ENCODE measurements at regions not wholly inside any gene's neighbourhood (a gene's known extent, or its start where the extent isn't known, plus 50 kb on each side); places are given as distances from the start of the nearest gene placed in this dataset.
"Not testable (repeated sequence)": the region's sequence is repeated elsewhere in the genome, so short reads cannot be mapped to it uniquely, and the experiment has no call there.

DNA sequence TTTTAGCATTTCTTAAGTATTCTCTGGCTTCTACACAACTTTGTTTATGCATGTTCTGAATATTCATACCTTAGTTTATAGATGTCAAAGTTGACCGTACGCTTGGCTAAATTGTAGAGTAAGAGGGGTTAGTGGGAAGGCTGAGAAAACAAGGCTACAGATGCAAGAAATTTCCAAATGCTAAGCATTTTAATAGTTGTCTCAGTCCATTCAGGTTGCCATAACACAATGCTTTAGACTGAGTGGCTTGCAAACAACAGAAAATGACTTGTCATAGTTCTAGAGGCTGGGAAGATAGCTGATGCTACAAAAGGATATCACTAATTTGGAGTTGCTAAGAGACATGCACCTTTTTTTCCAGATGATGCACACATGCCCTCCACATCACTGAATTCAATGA, 53.0 kb upstream of the C1QTNF3 start:
- H3K79me2 ChIP-seq (ENCODE audit: control insufficient read depth, insufficient read depth, low read length); H3K9ac ChIP-seq (replicated peaks; ENCODE audit: extremely low read depth, insufficient read depth, low read length); dilution Hi-C loops (cut with MboI; ENCODE audit: extremely low pct_ligation_motif_present, low sequenced_read_pairs); CTCF ChIA-PET; H4K20me1 ChIP-seq (replicated peaks; ENCODE audit: control insufficient read depth, extremely low read depth, insufficient read depth, low read length); BruUV-seq (replicated peaks); H3K36me3 ChIP-seq (ENCODE audit: control insufficient read depth in 2 of 2, extremely low read depth in 1 of 2, insufficient read depth in 2 of 2, low read length in 2 of 2); intact Hi-C loops (cut with micrococcal nuclease); H3K27ac ChIP-seq (ENCODE audit: insufficient read depth, low read depth, low read length); H2AFZ ChIP-seq (ENCODE audit: low read depth, low read length); H3K9me3 ChIP-seq (replicated peaks; ENCODE audit: control insufficient read depth, insufficient read depth, low read length); H3K9me1 ChIP-seq (replicated peaks; ENCODE audit: control insufficient read depth, extremely low read depth, insufficient read depth, low read length); H3K4me2 ChIP-seq (ENCODE audit: insufficient read depth, low read length); FAIRE-seq; H3K4me1 ChIP-seq (ENCODE audit: control insufficient read depth, extremely low read depth, insufficient read depth, low read length); H3K27me3 ChIP-seq (ENCODE audit: control insufficient read depth in 2 of 2, insufficient read depth in 2 of 2, low read length in 2 of 2); H3K4me3 ChIP-seq (replicated peaks in 1 of 3; ENCODE audit: insufficient read depth in 1 of 3, low read depth in 1 of 3, low read length in 3 of 3); POLR2A ChIA-PET; DNase-seq (ENCODE audit: low read depth, low spot score): not testable (repeated sequence)

GRCh38 chr5:34099891-34100290, 56.9 kb upstream of the C1QTNF3 start:
- H3K27ac ChIP-seq (ENCODE audit: insufficient read depth, low read depth, low read length); dilution Hi-C loops (cut with MboI; ENCODE audit: extremely low pct_ligation_motif_present, low sequenced_read_pairs); H3K4me3 ChIP-seq (replicated peaks in 1 of 3; ENCODE audit: insufficient read depth in 1 of 3, low read depth in 1 of 3, low read length in 3 of 3); H3K27me3 ChIP-seq (ENCODE audit: control insufficient read depth in 2 of 2, insufficient read depth in 2 of 2, low read length in 2 of 2); H4K20me1 ChIP-seq (replicated peaks; ENCODE audit: control insufficient read depth, extremely low read depth, insufficient read depth, low read length); intact Hi-C loops (cut with micrococcal nuclease); POLR2A ChIA-PET; H3K4me1 ChIP-seq (ENCODE audit: control insufficient read depth, extremely low read depth, insufficient read depth, low read length); CTCF ChIA-PET; H2AFZ ChIP-seq (ENCODE audit: low read depth, low read length); H3K9ac ChIP-seq (replicated peaks; ENCODE audit: extremely low read depth, insufficient read depth, low read length); H3K4me2 ChIP-seq (ENCODE audit: insufficient read depth, low read length); BruUV-seq (replicated peaks); H3K79me2 ChIP-seq (ENCODE audit: control insufficient read depth, insufficient read depth, low read length); FAIRE-seq; H3K9me1 ChIP-seq (replicated peaks; ENCODE audit: control insufficient read depth, extremely low read depth, insufficient read depth, low read length); H3K36me3 ChIP-seq (ENCODE audit: control insufficient read depth in 2 of 2, extremely low read depth in 1 of 2, insufficient read depth in 2 of 2, low read length in 2 of 2); H3K9me3 ChIP-seq (replicated peaks; ENCODE audit: control insufficient read depth, insufficient read depth, low read length); DNase-seq (ENCODE audit: low read depth, low spot score): not testable (repeated sequence)

DNA sequence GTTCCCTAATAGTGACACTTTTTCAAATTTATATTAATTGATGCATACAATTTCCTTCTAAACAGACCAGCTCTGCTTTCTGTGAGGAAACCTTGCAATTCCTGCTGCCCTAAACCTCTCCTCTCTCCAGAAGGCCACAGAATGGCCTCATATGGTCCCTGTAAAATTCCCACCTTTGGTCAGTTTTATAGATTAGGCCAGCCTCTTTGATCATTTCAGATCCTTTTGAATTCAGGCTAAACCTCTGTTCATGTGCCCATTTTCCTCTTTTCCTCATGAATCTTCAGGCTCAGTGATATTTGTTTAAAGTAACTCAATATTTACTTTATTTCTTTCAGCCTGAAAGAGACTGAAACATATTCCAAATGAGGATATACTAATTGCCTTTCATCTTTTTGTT, 58.6 kb upstream of the C1QTNF3 start:
- H3K79me2 ChIP-seq (ENCODE audit: control insufficient read depth, insufficient read depth, low read length); intact Hi-C loops (cut with micrococcal nuclease); FAIRE-seq; dilution Hi-C loops (cut with MboI; ENCODE audit: extremely low pct_ligation_motif_present, low sequenced_read_pairs); H3K36me3 ChIP-seq (ENCODE audit: control insufficient read depth in 2 of 2, extremely low read depth in 1 of 2, insufficient read depth in 2 of 2, low read length in 2 of 2); H2AFZ ChIP-seq (ENCODE audit: low read depth, low read length); DNase-seq (ENCODE audit: low read depth, low spot score); H3K4me1 ChIP-seq (ENCODE audit: control insufficient read depth, extremely low read depth, insufficient read depth, low read length); H3K9ac ChIP-seq (replicated peaks; ENCODE audit: extremely low read depth, insufficient read depth, low read length); POLR2A ChIA-PET; H4K20me1 ChIP-seq (replicated peaks; ENCODE audit: control insufficient read depth, extremely low read depth, insufficient read depth, low read length); H3K27ac ChIP-seq (ENCODE audit: insufficient read depth, low read depth, low read length); CTCF ChIA-PET; H3K4me3 ChIP-seq (replicated peaks in 1 of 3; ENCODE audit: insufficient read depth in 1 of 3, low read depth in 1 of 3, low read length in 3 of 3); H3K9me3 ChIP-seq (replicated peaks; ENCODE audit: control insufficient read depth, insufficient read depth, low read length); BruUV-seq (replicated peaks); H3K4me2 ChIP-seq (ENCODE audit: insufficient read depth, low read length); H3K9me1 ChIP-seq (replicated peaks; ENCODE audit: control insufficient read depth, extremely low read depth, insufficient read depth, low read length); H3K27me3 ChIP-seq (ENCODE audit: control insufficient read depth in 2 of 2, insufficient read depth in 2 of 2, low read length in 2 of 2): not testable (repeated sequence)

DNA sequence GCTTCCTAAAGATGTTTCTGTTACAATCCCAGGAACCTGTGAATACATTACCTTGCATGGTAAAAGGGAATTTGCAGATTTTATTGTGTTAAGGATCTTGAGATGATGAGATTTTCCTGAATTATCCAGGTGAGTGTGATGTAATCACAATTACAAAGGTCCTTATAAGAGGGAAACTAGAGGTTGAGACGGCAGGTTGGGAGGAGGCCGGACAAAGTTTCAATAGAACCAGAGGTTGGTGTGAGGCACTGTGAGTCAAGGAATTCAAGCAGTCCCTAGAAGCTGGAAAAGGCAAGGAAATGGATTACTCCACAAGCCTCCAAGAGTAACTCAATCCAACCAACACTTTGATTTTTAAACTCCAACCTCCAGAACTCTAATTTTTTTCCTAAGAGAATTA, 65.9 kb upstream of the C1QTNF3 start:
- H3K4me2 ChIP-seq (ENCODE audit: insufficient read depth, low read length); H2AFZ ChIP-seq (ENCODE audit: low read depth, low read length); H3K9ac ChIP-seq (replicated peaks; ENCODE audit: extremely low read depth, insufficient read depth, low read length); H3K4me1 ChIP-seq (ENCODE audit: control insufficient read depth, extremely low read depth, insufficient read depth, low read length); H3K9me3 ChIP-seq (replicated peaks; ENCODE audit: control insufficient read depth, insufficient read depth, low read length); H3K36me3 ChIP-seq (ENCODE audit: control insufficient read depth in 2 of 2, extremely low read depth in 1 of 2, insufficient read depth in 2 of 2, low read length in 2 of 2); DNase-seq (ENCODE audit: low read depth, low spot score); intact Hi-C loops (cut with micrococcal nuclease); H3K27ac ChIP-seq (ENCODE audit: insufficient read depth, low read depth, low read length); FAIRE-seq; H3K4me3 ChIP-seq (replicated peaks in 1 of 3; ENCODE audit: insufficient read depth in 1 of 3, low read depth in 1 of 3, low read length in 3 of 3); H3K27me3 ChIP-seq (ENCODE audit: control insufficient read depth in 2 of 2, insufficient read depth in 2 of 2, low read length in 2 of 2); H3K9me1 ChIP-seq (replicated peaks; ENCODE audit: control insufficient read depth, extremely low read depth, insufficient read depth, low read length); BruUV-seq (replicated peaks); CTCF ChIA-PET; dilution Hi-C loops (cut with MboI; ENCODE audit: extremely low pct_ligation_motif_present, low sequenced_read_pairs); H3K79me2 ChIP-seq (ENCODE audit: control insufficient read depth, insufficient read depth, low read length); H4K20me1 ChIP-seq (replicated peaks; ENCODE audit: control insufficient read depth, extremely low read depth, insufficient read depth, low read length); POLR2A ChIA-PET: not testable (repeated sequence)
